ENCODE measurements at regions not wholly inside any gene's neighbourhood (a gene's known extent, or its start where the extent isn't known, plus 50 kb on each side); places are given as distances from the start of the nearest gene placed in this dataset.

DNA sequence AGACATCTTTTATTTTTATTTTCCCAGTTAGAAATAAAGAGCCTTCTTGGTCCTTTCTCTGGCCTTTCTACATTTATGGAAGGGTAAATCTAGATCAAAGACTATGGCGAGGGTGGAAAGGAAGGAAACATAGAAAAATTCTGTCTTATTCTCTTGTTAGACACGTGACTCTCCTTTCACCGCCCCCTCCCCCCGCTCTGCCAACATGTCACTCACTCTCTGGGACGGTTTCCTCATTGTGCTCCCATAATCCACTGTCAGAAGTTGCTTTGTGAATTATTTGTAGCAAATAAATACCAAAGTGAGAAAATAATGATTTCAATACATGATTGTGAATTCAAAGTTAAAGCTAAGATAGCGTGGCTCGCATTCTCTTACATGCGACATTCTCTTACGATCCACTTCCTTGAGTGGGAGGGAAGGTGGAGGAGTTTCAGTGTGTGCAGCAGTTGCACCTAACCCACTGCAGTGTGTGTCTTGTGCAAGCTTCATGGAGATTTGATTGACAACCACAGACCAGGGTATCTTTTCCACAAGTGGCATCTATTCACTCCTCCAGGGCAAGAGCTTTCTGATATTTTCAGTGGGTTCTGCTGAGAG, 423.0 kb upstream of the KIF2A start:
- DNase-seq (ENCODE audit: low read depth in 1 of 2, low spot score in 2 of 2): no peak
- POLR2A ChIA-PET (ENCODE audit: partially characterized antibody): no interaction called here
- no peak overlapping the region for H4K91ac ChIP-seq (replicated peaks; ENCODE audit: insufficient read length, low read length)
- TF ChIP-seq CEBPB (IDR thresholded peaks at IDR 0.05; ENCODE audit: low read depth, low read length) (no peak), CREB1 (IDR thresholded peaks at IDR 0.05) (no peak), SP1 (IDR thresholded peaks at IDR 0.05; ENCODE audit: low read depth, low read length) (no peak), SIRT6 (IDR thresholded peaks at IDR 0.05; ENCODE audit: low read length) (no peak), CHD2 (IDR thresholded peaks at IDR 0.05; ENCODE audit: low read length) (no peak), TAF1 (IDR thresholded peaks at IDR 0.05; ENCODE audit: low read depth, low read length) (no peak), RFX5 (IDR thresholded peaks at IDR 0.05; ENCODE audit: borderline replicate concordance, low read depth, low read length) (no peak), JUN (IDR thresholded peaks at IDR 0.05; ENCODE audit: low read depth, low read length) (no peak), BRCA1 (IDR thresholded peaks at IDR 0.05; ENCODE audit: low read depth, low read length) (no peak), FOSL1 (IDR thresholded peaks at IDR 0.05; ENCODE audit: insufficient read depth, low read depth, low read length) (no peak), RAD21 (IDR thresholded peaks at IDR 0.05 in 1 of 2, conservative IDR thresholded peaks at IDR 0.05 in 1 of 2; ENCODE audit: low read depth in 2 of 2, low read length in 2 of 2) (no peak)
- TF ChIP-seq, protein P1, sequence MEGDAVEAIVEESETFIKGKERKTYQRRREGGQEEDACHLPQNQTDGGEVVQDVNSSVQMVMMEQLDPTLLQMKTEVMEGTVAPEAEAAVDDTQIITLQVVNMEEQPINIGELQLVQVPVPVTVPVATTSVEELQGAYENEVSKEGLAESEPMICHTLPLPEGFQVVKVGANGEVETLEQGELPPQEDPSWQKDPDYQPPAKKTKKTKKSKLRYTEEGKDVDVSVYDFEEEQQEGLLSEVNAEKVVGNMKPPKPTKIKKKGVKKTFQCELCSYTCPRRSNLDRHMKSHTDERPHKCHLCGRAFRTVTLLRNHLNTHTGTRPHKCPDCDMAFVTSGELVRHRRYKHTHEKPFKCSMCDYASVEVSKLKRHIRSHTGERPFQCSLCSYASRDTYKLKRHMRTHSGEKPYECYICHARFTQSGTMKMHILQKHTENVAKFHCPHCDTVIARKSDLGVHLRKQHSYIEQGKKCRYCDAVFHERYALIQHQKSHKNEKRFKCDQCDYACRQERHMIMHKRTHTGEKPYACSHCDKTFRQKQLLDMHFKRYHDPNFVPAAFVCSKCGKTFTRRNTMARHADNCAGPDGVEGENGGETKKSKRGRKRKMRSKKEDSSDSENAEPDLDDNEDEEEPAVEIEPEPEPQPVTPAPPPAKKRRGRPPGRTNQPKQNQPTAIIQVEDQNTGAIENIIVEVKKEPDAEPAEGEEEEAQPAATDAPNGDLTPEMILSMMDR (IDR thresholded peaks at IDR 0.05; ENCODE audit: control extremely low read depth in 1 of 3, insufficient read depth in 1 of 3, low read depth in 1 of 3, low read length in 3 of 3): no peak

More for the DNA sequence above, 423.0 kb upstream of the KIF2A start:
- Histone ChIP-seq H4K20me1 (replicated peaks in 1 of 2; ENCODE audit: control insufficient read depth in 1 of 2, insufficient read depth in 2 of 2, low read length in 2 of 2) (no peaks in the 10 kb centered on the region), H3K27me3 (replicated peaks in 1 of 4; ENCODE audit: control insufficient read depth in 3 of 4, extremely low read depth in 1 of 4, insufficient read depth in 3 of 4, low read length in 3 of 4) (no peaks in the 10 kb centered on the region), H2AFZ (ENCODE audit: low read length) (no peak overlapping the region), H2BK12ac (ENCODE audit: low read depth, low read length) (no peak overlapping the region), H3K79me1 (ENCODE audit: low read depth, low read length) (no peaks in the 10 kb centered on the region), H3K4me2 (ENCODE audit: insufficient read depth in 1 of 2, low read depth in 2 of 2, low read length in 2 of 2) (no peak overlapping the region), H3K14ac (ENCODE audit: insufficient read length) (no peak overlapping the region), H3K56ac (replicated peaks; ENCODE audit: insufficient read length, low read depth, low read length) (no peak overlapping the region), H2BK20ac (ENCODE audit: low read length) (no peak overlapping the region), H2AK5ac (ENCODE audit: low read depth, low read length) (no peak overlapping the region), H3K18ac (ENCODE audit: extremely low read depth, low read length) (no peak overlapping the region), H3K9ac (replicated peaks in 1 of 4; ENCODE audit: extremely low read depth in 1 of 4, low read depth in 3 of 4, low read length in 3 of 4) (no peak overlapping the region), H4K8ac (ENCODE audit: extremely low read depth, insufficient read depth, low read length) (no peak overlapping the region), H3K4ac (replicated peaks; ENCODE audit: insufficient read length, low read depth, low read length) (no peak overlapping the region), H2BK5ac (ENCODE audit: low read depth, low read length) (no peak overlapping the region), H3K27ac (ENCODE audit: low read depth, low read length) (no peak overlapping the region), H2BK15ac (ENCODE audit: low read length) (no peak overlapping the region), H3K4me3 (ENCODE audit: extremely low read depth in 1 of 4, insufficient read depth in 2 of 4, low read depth in 3 of 4, low read length in 4 of 4) (no peak overlapping the region), H2BK120ac (replicated peaks; ENCODE audit: low read depth, low read length) (no peak overlapping the region), H4K5ac (ENCODE audit: insufficient read length, low read depth, low read length) (no peak overlapping the region), H3K23me2 (ENCODE audit: low read depth, low read length) (no peaks in the 10 kb centered on the region; the same call in 1 of the 2 replicates), H3K23ac (ENCODE audit: insufficient read length) (no peak overlapping the region), H3K9me3 (ENCODE audit: insufficient read depth in 2 of 2, low read depth in 1 of 2, low read length in 1 of 2) (no peaks in the 10 kb centered on the region), H3K36me3 (ENCODE audit: control insufficient read depth in 2 of 4, insufficient read depth in 4 of 4, low read length in 3 of 4) (no peaks in the 10 kb centered on the region), H3K4me1 (replicated peaks in 1 of 4; ENCODE audit: control insufficient read depth in 3 of 4, insufficient read depth in 4 of 4, low read length in 3 of 4) (no peaks in the 10 kb centered on the region; a peak in 2 of 7 replicates), H3K79me2 (ENCODE audit: control insufficient read depth in 1 of 2, insufficient read depth in 2 of 2, low read length in 2 of 2) (no peaks in the 10 kb centered on the region)
- CTCF ChIA-PET (ENCODE audit: partially characterized antibody): interaction anchor here (1.2 to 2.2 kb wide), 2 partner anchors 20 to 224 kb away, joined by 3 to 4 read pairs; no protein-coding TSS in a partner anchor
- 96% methylated on average over 6 of the region's 9 CpGs; no CpG with 5 or more reads in 1 of the 2 experiments for WGBS, 2 experiments (ENCODE audit: extremely low coverage in 1 of 2, insufficient coverage in 1 of 2, insufficient read length in 1 of 2, insufficient replicate concordance in 2 of 2, low coverage in 1 of 2, low lambda C conversion rate in 2 of 2, missing lambda C conversion rate in 1 of 2)
- no peak for FAIRE-seq
